HCT116 (cell line): ENCODE measurements at regions not wholly inside any gene's neighbourhood (a gene's known extent, or its start where the extent isn't known, plus 50 kb on each side); places are given as distances from the start of the nearest gene placed in this dataset.

Source experiments
- ATAC-seq: fragments of 200-7000 bp; cut with Tn5 transposase; 2 replicates; pipeline ENCODE4 v1.9.1; 2020; ENCODE audit warnings: mild to moderate bottlenecking, moderate library complexity
- BruUV-seq: library from RNA; stranded (reverse); fragments of 400-500 nt; replicated peaks from 2 replicates; lab custom pipeline; 2021; lab: Mats Ljungman, UMichigan
- CTCF ChIA-PET: fragments of 300-600 bp; sonication (Branson Sonifier 250); formaldehyde crosslinking; loops from one replicate; lab custom pipeline; 2021; ENCODE audit warnings: antibody characterized with exemption; lab: Charles Lee
- POLR2A ChIA-PET: fragments of 300-600, 350-600 bp; sonication (Branson Sonifier 250); formaldehyde crosslinking; loops from one replicate; lab custom pipeline; 2021; ENCODE audit warnings: antibody characterized with exemption; lab: Charles Lee
- RAD21 ChIA-PET, 2 experiments: fragments of 300-600 bp; sonication (Branson Sonifier 250); formaldehyde crosslinking; loops; one replicate each; lab custom pipeline; 2023; ENCODE audit warnings: low total read pairs in 2 of 2; ENCODE audit not compliant: uncharacterized antibody in 2 of 2, unreplicated experiment in 2 of 2, low non-redundant PET in 1 of 2; lab: Charles Lee
- DNase-seq: peaks from one replicate; pipeline ENCODE4 v3.0.0-alpha.2; 2010; ENCODE audit warnings: low read depth, low spot score
- H2AFZ ChIP-seq: fragments of 200-600 bp; shearing (Covaris generic), sonication (generic); 2 replicates; pipeline ENCODE4 v1.6.1; 2017; ENCODE audit warnings: low read depth, mixed run types, mixed read lengths, antibody characterized with exemption, low read length; ENCODE audit not compliant: poor library complexity, severe bottlenecking
- H3K27ac ChIP-seq: 2 replicates; pipeline ENCODE4 v1.5.1; 2012; ENCODE audit warnings: low read depth, low read length
- H3K27me3 ChIP-seq: fragments of 200-600 bp; sonication (generic); 2 replicates; pipeline ENCODE4 v1.6.1; 2016; ENCODE audit warnings: mixed run types, low read length, mixed read lengths; ENCODE audit not compliant: insufficient read depth
- H3K36me3 ChIP-seq, 2 experiments: fragments of 200-500 bp in 1 of 2; fragments of 200-600 bp in 1 of 2; sonication (Bioruptor generic) in 1 of 2; sonication (generic) in 1 of 2; 2 replicates each; pipeline versions ENCODE4 v1.5.1 to v1.6.1; 2014 to 2016; ENCODE audit warnings: low read length in 2 of 2, inconsistent platforms in 1 of 2, mixed read lengths in 1 of 2, mixed run types in 1 of 2; ENCODE audit not compliant: insufficient read depth in 2 of 2, control insufficient read depth in 1 of 2
- H3K4me1 ChIP-seq, 2 experiments: fragments of 200-600 bp in 1 of 2; sonication (generic) in 1 of 2; 2 replicates each; pipeline versions ENCODE4 v1.5.1 to v1.6.1; 2012 to 2017; ENCODE audit warnings: low read length in 2 of 2, inconsistent platforms in 1 of 2, mild to moderate bottlenecking in 1 of 2, mixed read lengths in 1 of 2, mixed run types in 1 of 2, moderate library complexity in 1 of 2; ENCODE audit not compliant: insufficient read depth in 2 of 2, control insufficient read depth in 1 of 2
- H3K4me2 ChIP-seq: fragments of 200-600 bp; sonication (generic); 2 replicates; pipeline ENCODE4 v1.6.1; 2017; ENCODE audit warnings: mixed run types, low read length, mixed read lengths
- H3K4me3 ChIP-seq, 2 experiments: fragments of 200-600 bp in 1 of 2; sonication (generic) in 1 of 2; replicated peaks in 1 of 2; 2 replicates each; pipeline ENCODE4 v1.5.1; 2011 to 2016; ENCODE audit warnings: low read length in 2 of 2, control low read depth in 1 of 2, low read depth in 1 of 2, mild to moderate bottlenecking in 1 of 2, mixed read lengths in 1 of 2, mixed run types in 1 of 2
- H3K79me2 ChIP-seq: fragments of 200-600 bp; sonication (generic); 2 replicates; pipeline ENCODE4 v1.6.1; 2017; ENCODE audit warnings: mild to moderate bottlenecking, mixed run types, low read length, moderate library complexity, mixed read lengths; ENCODE audit not compliant: insufficient read depth
- H3K9ac ChIP-seq: fragments of 200-600 bp; sonication (generic); 2 replicates; pipeline ENCODE4 v1.6.1; 2016; ENCODE audit warnings: low read length, mixed read lengths
- H3K9me2 ChIP-seq: fragments of 200-600 bp; sonication (generic), shearing (Covaris generic); 2 replicates; pipeline ENCODE4 v1.6.1; 2017; ENCODE audit warnings: mixed run types, mild to moderate bottlenecking, moderate library complexity; ENCODE audit not compliant: insufficient read depth
- H3K9me3 ChIP-seq, 2 experiments: fragments of 200-500 bp in 1 of 2; fragments of 200-600 bp in 1 of 2; sonication (Bioruptor generic) in 1 of 2; sonication (generic) in 1 of 2; 2 replicates each; pipeline ENCODE4 v1.6.1; 2014 to 2017; ENCODE audit warnings: low read length in 2 of 2, mixed read lengths in 2 of 2, inconsistent platforms in 1 of 2, low read depth in 1 of 2, mild to moderate bottlenecking in 1 of 2, mixed run types in 1 of 2, moderate library complexity in 1 of 2; ENCODE audit not compliant: control insufficient read depth in 1 of 2, insufficient read depth in 1 of 2
- H4K20me1 ChIP-seq: fragments of 200-600 bp; sonication (generic), shearing (Covaris generic); 2 replicates; pipeline ENCODE4 v1.6.1; 2017; ENCODE audit warnings: mixed run types, mild to moderate bottlenecking, moderate library complexity; ENCODE audit not compliant: insufficient read depth
- CBX3 ChIP-seq: IDR thresholded peaks from 2 replicates; pipeline ENCODE4 v1.6.1; 2012; ENCODE audit warnings: low read depth
- CEBPB ChIP-seq: IDR thresholded peaks from 2 replicates; pipeline ENCODE4 v1.6.1; 2012; ENCODE audit warnings: low read depth
- EGR1 ChIP-seq: IDR thresholded peaks from 2 replicates; pipeline ENCODE4 v1.6.1; 2012; ENCODE audit warnings: low read depth
- EZH2phosphoT487 ChIP-seq: fragments of 200-600 bp; IDR thresholded peaks from 2 replicates; pipeline ENCODE4 v1.6.1; 2018; ENCODE audit warnings: antibody characterized with exemption, borderline replicate concordance
- JUND ChIP-seq: IDR thresholded peaks from 2 replicates; pipeline ENCODE4 v1.6.1; 2012
- POLR2A ChIP-seq: IDR thresholded peaks from 2 replicates; pipeline ENCODE4 v1.7.0; 2011; ENCODE audit warnings: borderline replicate concordance; ENCODE audit not compliant: insufficient read depth, insufficient read length; ENCODE audit errors: extremely low read depth
- RAD21 ChIP-seq: IDR thresholded peaks from 2 replicates; pipeline ENCODE4 v1.6.1; 2012; ENCODE audit warnings: low read depth, mild to moderate bottlenecking
- TCF7L2 ChIP-seq: IDR thresholded peaks from 2 replicates; pipeline ENCODE4 v1.7.0; 2011; ENCODE audit warnings: borderline replicate concordance, inconsistent platforms; ENCODE audit not compliant: insufficient read depth, insufficient read length; ENCODE audit errors: extremely low read depth
- ZFX ChIP-seq: fragments of 450-650 bp; IDR thresholded peaks from 2 replicates; pipeline ENCODE4 v1.6.1; 2017
- intact Hi-C: fragments of 100-400 bp; cut with micrococcal nuclease; formaldehyde crosslinking; loops from 2 replicates; pipeline ENCODE4 v1.10.0; 2022
- TF ChIP-seq, protein P1 (sequence below): IDR thresholded peaks from 2 replicates; pipeline ENCODE4 v1.6.1; 2011; ENCODE audit warnings: mild to moderate bottlenecking, low read length, moderate library complexity; ENCODE audit not compliant: insufficient replicate concordance; ENCODE audit errors: extremely low read depth
- TF ChIP-seq, protein P2 (sequence below): IDR thresholded peaks from 2 replicates; pipeline ENCODE4 v1.6.1; 2012

DNA sequence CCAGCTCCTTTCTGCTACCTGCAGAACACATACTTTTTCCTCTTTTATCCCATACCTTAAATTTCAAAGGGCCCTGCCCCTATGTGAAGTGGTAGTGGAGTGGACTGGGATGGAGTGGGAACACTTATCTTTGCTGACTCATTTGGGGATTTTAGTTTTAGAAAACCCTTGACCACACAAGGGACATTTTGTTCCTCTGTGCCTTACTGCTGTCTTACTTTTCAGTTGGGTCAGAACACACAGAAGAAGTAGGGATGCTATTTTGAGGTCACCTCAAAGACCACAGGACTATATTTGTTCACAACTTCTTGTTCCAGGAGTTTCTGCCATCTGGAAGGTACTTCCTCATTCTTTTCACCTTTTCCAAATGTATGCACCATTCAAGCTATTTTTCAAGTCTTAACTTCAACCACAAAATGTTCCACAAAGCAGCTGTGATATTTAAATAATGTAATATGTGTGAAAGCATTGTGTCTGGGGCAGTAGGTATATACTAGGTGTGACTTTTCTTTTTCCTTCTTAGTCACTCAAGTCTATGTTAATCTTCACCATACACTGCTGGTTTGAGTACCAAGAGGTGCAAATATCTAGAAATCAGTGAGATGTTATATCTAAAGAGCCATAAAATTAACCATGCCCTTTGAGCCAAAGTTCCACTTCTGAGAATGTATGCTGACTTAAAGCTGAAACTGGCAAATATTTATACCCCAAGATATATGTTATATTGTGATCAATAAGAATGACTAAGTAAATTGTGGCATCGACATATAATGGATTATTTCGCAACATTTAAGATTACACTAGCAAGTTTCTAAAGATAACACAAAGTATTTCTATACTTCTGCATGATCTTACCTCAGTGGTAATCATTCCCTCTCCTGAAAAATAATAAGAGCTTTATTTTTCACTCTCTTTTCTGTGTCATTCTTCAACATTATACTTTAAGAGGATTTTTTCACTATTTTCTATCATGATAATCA lies 308.5 kb downstream of the MRPL39 start:
- DNase-seq = no peak
- no peak overlapping the region for H3K4me2 ChIP-seq
- POLR2A ChIA-PET = no interaction called here

More for the DNA sequence above, 308.5 kb downstream of the MRPL39 start:
- no peak overlapping the region for H3K4me3 ChIP-seq
- BruUV-seq = no TSS peak
- intact Hi-C loops = no loop called here
- H3K4me1 ChIP-seq = no peaks in the 10 kb centered on the region
- H3K79me2 ChIP-seq = no peaks in the 10 kb centered on the region
- no peaks in the 10 kb centered on the region for H4K20me1 ChIP-seq
- no peak for TF ChIP-seq CBX3
- TF ChIP-seq TCF7L2 = no peak
- no peak for TF ChIP-seq ZFX
- no peak for TF ChIP-seq CEBPB
- no peak for TF ChIP-seq EGR1
- TF ChIP-seq RAD21 = no peak
- TF ChIP-seq, protein P1, sequence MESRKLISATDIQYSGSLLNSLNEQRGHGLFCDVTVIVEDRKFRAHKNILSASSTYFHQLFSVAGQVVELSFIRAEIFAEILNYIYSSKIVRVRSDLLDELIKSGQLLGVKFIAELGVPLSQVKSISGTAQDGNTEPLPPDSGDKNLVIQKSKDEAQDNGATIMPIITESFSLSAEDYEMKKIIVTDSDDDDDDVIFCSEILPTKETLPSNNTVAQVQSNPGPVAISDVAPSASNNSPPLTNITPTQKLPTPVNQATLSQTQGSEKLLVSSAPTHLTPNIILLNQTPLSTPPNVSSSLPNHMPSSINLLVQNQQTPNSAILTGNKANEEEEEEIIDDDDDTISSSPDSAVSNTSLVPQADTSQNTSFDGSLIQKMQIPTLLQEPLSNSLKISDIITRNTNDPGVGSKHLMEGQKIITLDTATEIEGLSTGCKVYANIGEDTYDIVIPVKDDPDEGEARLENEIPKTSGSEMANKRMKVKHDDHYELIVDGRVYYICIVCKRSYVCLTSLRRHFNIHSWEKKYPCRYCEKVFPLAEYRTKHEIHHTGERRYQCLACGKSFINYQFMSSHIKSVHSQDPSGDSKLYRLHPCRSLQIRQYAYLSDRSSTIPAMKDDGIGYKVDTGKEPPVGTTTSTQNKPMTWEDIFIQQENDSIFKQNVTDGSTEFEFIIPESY = no peak
- TF ChIP-seq EZH2phosphoT487 = no peak
- TF ChIP-seq, protein P2, sequence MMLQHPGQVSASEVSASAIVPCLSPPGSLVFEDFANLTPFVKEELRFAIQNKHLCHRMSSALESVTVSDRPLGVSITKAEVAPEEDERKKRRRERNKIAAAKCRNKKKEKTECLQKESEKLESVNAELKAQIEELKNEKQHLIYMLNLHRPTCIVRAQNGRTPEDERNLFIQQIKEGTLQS = no peak
- no peak for TF ChIP-seq POLR2A
- no peak for TF ChIP-seq JUND
- no peaks in the 10 kb centered on the region for H3K36me3 ChIP-seq
- ATAC-seq = no peak
- H3K9me3 ChIP-seq = peaks cover 3 to 26% of the 10 kb centered on the region in 2 experiments; a peak in 2 of 4 replicates
- CTCF ChIA-PET = no interaction called here
- no peaks in the 10 kb centered on the region for H3K9me2 ChIP-seq
- H3K27me3 ChIP-seq = no peaks in the 10 kb centered on the region
- H2AFZ ChIP-seq = no peak overlapping the region
- no peak overlapping the region for H3K9ac ChIP-seq
- no peak overlapping the region for H3K27ac ChIP-seq
- RAD21 ChIA-PET = no interaction called here
